LNCaP clone FGC (cell line): ENCODE measurements at regions not wholly inside any gene's neighbourhood (a gene's known extent, or its start where the extent isn't known, plus 50 kb on each side); places are given as distances from the start of the nearest gene placed in this dataset.
A peak's percentile ranks its signal among the peaks of the same experiment; 100 is the strongest.

Experiments
- DNase-seq: peaks from one replicate; pipeline ENCODE4 v3.0.0-alpha.2; 2011; ENCODE audit warnings: low read depth
- H3K4me3 ChIP-seq: 2 replicates; pipeline ENCODE4 v1.5.1; 2011; ENCODE audit warnings: mild to moderate bottlenecking, low read depth, low read length, control low read depth
- TF ChIP-seq, protein P1 (sequence below): IDR thresholded peaks from 2 replicates; pipeline ENCODE4 v1.5.1; 2012; ENCODE audit warnings: mild to moderate bottlenecking; ENCODE audit not compliant: control insufficient read depth, insufficient read depth; ENCODE audit errors: extremely low read depth

DNA sequence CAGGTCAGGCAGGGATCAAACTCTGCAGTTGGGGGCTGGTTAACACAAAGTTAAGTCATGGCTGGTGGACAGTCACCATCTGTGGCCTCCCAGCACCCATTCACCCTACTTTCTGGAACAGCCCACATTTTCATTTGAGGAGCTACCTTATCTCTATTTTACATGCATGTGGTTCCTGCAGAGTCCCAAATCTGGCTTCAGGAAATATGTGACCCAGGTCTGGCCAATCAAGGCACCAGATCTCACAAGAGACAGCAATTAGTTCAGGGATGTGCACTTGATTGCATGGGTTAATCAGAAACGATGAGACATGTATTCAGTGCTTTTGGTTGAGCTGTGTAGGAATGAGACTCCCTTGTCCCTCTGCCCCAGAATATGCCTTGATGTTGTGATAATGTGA lies 170.9 kb downstream of the NR2F2 start:
- no peak overlapping the region for H3K4me3 ChIP-seq
- TF ChIP-seq, protein P1, sequence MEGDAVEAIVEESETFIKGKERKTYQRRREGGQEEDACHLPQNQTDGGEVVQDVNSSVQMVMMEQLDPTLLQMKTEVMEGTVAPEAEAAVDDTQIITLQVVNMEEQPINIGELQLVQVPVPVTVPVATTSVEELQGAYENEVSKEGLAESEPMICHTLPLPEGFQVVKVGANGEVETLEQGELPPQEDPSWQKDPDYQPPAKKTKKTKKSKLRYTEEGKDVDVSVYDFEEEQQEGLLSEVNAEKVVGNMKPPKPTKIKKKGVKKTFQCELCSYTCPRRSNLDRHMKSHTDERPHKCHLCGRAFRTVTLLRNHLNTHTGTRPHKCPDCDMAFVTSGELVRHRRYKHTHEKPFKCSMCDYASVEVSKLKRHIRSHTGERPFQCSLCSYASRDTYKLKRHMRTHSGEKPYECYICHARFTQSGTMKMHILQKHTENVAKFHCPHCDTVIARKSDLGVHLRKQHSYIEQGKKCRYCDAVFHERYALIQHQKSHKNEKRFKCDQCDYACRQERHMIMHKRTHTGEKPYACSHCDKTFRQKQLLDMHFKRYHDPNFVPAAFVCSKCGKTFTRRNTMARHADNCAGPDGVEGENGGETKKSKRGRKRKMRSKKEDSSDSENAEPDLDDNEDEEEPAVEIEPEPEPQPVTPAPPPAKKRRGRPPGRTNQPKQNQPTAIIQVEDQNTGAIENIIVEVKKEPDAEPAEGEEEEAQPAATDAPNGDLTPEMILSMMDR = no peak
- DNase-seq = no peak

DNA sequence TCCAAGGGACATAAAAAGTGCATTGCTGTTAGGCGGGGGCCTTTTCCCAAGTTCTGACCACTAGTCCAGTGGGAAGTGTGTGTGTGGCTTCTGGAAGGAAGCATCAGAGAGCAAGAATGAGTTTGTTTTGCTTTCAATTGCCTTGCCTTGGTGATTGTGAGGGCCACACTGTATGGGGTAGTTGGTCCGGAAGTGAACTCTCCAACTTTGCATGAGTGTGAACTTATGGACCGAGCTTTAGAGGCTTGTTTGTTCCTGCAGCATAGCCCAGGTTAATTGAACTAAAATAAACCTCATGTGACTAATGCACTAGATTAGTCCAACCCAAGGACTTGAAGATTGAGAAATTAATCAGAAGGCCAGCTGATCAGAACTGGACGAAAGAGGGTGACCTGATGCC lies 171.7 kb downstream of the NR2F2 start:
- no peak for DNase-seq
- TF ChIP-seq, protein P1 = no peak
- H3K4me3 ChIP-seq = no peak overlapping the region

DNA sequence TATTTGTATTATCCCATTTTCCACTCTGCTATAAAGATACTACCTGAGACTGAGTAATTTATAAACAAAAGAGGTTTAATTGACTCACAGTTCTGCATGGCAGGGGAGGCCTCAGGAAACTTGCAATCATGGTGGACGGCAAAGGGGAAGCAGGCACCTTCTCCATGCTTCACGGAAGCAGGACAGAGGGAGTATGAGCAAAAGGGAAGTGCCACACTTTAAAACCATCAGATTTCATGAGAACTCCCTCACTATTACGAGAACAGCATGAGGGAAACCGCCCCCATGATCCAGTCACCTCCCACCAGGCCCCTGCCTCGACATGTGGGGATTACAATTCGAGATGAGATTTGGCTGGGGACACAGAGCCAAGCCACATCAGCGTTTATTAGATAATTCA lies 172.8 kb downstream of the NR2F2 start:
- TF ChIP-seq, protein P1 = no peak
- DNase-seq = no peak
- H3K4me3 ChIP-seq = no peak overlapping the region

DNA sequence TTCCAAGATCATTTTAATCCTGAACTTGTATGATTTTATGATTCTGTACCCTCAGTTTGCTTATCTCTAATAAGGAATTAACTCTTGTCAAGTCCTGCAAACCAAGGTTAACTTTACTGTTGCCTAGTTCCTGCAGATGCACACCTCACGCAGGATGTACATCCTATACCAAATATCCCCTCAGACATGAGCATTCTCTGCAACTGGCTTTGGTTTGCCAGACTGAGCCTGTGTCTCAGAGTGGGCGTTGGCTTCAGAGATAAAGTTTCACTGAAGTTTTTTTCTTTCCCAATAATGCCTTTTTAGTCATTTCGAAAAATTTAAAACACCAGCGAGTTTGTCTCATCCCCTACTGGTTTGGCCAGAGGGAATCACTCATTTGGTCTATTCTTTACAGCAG lies 173.9 kb downstream of the NR2F2 start:
- TF ChIP-seq, protein P1 = no peak
- DNase-seq = no peak

DNA sequence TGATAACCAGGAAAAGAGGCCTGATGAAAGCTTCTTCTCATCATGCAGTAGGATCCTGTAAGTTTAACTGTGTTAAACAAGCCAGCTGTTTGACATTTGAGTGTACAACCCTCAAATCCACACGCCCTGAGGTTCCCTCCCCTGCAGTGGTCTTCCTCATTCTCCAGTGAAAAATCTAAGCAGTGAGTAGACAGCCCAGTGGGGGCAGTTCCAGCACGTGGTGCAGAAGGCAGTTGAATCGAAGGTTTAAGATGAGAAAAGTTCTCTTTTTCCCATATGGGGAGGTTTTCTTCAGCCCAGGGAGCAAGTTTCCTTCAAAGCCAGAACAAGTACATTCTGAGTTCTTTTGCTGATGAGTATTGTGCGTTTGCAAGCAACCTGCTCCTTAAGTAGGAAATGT lies 174.5 kb downstream of the NR2F2 start:
- H3K4me3 ChIP-seq = no peak overlapping the region
- DNase-seq = no peak
- TF ChIP-seq, protein P1 = no peak

More for the DNA sequence above, 173.9 kb downstream of the NR2F2 start:
- H3K4me3 ChIP-seq = no peak overlapping the region

DNA sequence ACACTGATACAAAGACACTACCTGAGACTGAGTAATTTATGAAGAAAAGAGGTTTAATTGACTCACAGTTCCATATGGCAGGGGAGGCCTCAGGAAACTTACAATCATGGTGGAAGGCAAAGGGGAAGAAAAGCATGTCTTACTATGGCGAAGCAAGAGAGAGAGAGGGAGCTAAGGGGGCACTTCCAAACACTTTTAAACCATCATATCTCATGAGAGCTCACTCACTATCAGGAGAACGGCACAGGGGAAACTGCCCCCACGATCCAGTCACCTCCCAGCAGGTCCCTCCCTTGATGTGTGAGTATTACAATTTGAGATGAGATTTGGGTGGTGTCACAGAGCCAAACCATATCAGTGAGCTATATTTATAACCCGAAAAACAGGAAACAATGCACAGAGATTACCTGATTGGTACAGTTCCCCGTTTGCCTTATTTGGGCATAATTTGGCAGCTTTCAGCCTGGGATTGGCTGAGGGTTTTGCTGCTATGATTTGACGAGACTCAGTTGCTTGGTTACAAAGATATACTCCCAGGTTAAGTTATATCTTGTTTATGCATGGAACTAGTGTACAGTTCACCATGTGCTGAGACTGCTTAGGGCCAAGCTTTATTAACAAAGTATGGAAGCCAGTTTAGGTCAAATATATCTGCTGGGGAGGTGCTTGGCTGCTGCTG lies 184.2 kb downstream of the NR2F2 start:
- TF ChIP-seq, protein P1 = no peak
- H3K4me3 ChIP-seq = no peak overlapping the region
- DNase-seq = peak; percentile 69

DNA sequence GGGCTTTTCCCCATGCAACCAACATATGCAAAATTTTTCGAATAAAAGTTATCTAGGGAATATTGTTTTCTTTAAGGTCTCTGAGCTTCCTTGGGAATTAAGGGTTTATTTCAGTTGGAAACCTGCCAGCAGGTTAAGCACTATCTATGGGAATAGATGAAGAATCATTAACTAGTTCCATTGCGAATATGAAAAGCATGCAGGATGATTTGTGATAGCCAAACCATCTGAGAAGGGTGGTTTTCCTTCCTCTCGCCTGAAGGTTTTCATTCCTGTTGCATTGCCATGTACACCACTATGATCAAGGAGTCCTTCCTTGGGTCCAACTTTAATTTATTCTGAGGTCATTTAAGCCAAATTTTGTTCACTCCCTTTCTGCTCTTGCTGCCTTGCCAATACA lies 184.9 kb downstream of the NR2F2 start:
- no peak overlapping the region for H3K4me3 ChIP-seq
- no peak for DNase-seq
- TF ChIP-seq, protein P1 = no peak
